SKM-1 treated with dmso at 0.1 percent for 144 hours (cell line): ENCODE measurements at regions not wholly inside any gene's neighbourhood (a gene's known extent, or its start where the extent isn't known, plus 50 kb on each side); places are given as distances from the start of the nearest gene placed in this dataset.

Experiments used
- DNase-seq: peaks from one replicate; lab custom pipeline; 2025; ENCODE audit not compliant: unreplicated experiment; lab: John Stamatoyannopoulos, UW

DNA sequence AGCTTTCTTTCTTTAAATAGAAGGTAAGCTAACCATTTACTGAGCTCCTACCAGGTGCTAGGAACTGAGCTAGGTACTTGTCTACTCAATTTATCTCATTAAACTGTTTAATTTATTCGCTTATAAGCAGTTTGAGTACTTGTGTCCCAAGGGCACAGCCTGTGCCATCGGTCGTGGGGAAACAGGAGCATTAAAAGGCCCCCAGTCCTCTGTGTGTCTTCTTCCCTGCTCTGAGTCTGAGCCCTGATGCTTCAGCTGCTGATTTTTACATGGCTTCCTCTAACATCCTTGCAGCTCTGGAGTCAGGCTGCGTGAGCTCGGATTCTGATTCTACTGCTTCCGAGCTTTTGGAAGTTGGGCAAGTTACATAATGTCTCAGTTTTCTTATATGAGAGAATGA, 239.5 kb downstream of the EDEM1 start:
- no peak for DNase-seq

DNA sequence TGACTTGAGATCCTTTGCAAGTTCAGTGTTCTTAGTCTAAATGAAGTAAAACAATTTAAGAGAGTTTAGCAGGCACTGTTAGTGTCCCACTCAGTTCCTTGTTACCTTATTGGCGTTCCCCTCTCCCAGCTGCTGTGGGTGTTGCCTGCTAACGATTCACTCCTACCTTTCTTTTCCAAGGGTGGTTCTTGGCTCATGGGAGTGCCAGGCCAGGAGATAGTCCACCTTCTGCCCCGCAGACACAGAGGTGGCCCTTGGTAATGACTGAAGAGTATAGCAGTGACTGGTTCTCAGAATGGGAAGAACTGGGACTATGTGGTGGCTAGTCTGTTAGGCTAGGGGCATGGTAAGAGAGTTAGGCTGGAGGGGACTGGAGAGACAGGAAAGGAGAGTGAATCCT, 240.4 kb downstream of the EDEM1 start:
- no peak for DNase-seq

DNA sequence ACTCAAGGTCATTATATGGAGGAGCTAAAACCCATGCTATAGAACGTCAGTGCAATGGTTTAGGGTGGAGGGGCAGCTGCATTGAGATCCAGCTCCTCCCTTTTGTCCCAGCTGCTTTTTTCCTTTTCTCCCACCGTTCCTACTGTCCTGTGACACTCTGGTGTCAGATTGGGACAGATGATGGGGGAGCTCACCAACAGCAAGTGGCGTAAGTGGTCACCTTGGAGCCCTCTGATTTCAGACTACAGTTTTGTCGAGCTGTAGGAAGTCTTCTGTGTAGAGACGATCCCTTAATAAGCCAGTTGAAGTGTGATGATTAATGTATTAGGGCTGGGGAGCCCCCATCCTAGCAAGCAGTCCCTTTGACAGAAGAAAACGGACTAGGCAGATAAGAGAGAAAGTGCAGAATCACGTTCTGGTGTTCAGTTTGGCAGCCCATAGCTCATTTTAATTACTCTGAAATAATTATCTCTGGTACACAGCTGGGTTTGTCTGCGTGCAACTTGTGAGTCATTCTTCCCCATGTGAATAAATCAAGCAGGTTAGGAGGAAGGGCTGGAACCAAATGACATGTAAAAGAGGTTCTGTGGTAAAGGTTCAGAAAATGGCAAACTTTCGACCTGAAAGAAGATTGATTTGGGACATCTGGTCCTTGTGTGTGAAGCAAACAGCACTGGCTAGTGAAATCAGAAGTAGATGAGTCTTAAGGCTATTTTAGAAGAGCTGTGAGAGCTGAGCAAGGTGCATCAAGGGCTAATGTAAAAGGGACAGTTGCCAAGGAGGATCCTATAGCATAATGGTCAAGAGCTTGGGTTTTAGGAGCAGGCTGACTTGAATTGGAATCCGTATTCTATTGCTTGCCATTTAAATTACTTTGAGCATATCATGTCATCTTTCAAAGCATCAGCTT, 241.4 kb downstream of the EDEM1 start:
- no peak for DNase-seq

GRCh38 chr3:5429517-5429890, 242.0 kb downstream of the EDEM1 start:
- no peak for DNase-seq

DNA sequence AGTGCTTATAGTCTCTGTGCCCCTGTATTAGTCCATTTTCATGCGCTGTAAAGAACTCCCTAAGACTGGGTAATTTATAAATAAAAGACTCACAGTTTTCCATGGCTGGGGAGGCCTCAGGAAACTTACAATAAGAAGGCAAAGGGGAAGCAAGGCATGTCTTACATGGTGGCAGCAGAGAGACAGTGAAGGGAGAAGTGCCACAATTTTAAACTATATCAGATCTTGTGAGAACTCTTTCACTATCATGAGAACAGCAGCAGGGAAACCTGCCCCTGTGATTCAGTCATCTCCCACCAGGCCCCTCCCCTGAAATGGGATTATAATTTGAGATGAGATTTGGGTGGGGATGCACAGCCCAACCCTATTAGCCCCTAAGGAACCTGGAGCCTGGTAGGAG, 243.2 kb downstream of the EDEM1 start:
- DNase-seq = no peak

GRCh38 chr3:5431146-5431545, 243.6 kb downstream of the EDEM1 start:
- no peak for DNase-seq

DNA sequence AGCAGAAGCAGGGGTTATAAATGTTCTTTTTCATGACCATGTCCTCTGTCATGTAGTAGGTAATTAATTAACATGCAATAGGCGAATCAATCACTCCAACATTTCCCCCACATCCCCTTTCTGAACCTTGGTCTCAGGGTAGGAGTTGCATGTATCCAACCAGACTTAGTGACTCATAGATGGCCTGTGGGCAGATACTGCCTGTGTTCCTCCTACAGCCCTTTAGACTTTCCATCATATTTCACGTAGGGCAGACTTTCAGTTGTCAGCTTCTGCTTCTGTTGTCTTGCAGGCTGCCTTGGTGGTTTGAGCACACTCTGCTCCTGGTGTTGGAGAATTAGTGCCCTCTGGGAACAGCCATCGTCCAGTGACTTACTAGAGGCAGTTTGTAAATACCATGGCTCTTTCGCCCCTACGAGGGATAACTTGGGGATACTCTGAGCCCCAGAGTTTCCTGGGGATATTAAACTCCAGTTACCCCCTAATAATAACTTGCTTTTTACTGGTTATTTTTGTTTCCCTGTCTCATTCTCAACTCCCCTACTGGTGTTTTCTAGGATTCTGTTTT, 244.4 kb downstream of the EDEM1 start:
- peak; percentile 47 for DNase-seq

DNA sequence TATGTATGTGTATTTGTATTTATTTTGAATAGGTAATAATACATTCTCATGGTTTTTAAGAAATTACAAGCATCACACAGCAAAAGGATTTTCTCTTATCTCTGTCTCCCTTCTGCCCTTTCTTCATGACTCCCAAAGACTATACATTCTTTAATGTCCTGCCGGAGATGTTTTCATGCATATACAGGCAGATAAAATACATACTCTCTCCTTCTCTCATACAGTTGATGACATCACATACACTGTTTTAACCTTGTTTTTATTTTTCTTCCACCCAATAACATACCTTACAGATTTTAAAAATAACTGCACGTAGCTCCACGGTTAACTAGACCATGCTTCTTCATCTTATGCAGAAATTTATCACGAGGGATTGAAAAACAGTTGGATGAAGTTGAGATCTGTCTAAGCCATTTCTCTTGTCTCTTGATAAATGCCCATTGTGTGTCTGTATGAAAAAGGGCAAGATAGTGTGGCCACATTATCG, 249.8 kb downstream of the EDEM1 start:
- DNase-seq = no peak

DNA sequence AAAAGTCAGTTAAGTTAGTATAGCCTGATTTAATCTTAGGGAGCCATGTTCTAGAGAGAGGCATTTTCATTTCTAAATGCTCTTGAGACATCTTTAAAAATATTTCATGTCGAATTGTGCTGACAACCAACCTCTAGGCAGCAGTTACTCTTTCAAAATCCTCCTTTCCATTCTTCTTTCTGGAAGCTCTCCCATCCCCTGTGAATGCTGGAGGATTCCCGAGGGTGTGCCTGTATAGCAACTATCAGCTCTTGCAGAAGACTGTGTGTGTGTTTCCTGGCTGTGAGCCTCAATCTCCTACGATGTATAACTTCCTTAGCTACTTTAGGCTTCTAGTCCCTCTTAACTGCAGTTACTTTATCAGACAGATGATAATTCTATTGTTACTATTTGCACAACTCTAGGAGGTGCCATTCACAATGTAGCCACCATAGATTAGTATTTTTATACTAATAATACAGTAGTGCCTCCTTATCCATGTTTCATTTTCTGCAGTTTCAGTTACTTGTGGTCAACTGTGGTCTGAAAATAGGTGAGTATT, 250.3 kb downstream of the EDEM1 start:
- no peak for DNase-seq

DNA sequence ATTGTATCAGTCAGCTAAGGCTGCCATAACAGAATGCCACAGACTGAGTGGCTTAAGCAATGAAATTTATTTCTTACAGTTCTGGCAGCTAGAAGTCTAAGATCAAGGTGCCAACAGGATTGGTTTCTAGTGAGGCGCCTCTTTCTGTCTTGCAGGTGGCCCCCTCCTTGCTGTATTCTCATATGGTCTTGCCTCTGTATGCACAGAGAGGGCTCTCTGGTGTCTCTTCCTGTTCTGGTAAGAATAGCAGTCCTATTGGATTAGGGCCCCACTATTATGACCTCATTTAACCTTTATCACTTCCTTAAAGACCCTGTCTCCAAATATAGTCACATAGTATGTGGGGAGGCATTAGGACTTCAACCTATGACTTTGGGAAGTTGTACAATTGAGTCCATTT, 253.9 kb downstream of the EDEM1 start:
- no peak for DNase-seq

DNA sequence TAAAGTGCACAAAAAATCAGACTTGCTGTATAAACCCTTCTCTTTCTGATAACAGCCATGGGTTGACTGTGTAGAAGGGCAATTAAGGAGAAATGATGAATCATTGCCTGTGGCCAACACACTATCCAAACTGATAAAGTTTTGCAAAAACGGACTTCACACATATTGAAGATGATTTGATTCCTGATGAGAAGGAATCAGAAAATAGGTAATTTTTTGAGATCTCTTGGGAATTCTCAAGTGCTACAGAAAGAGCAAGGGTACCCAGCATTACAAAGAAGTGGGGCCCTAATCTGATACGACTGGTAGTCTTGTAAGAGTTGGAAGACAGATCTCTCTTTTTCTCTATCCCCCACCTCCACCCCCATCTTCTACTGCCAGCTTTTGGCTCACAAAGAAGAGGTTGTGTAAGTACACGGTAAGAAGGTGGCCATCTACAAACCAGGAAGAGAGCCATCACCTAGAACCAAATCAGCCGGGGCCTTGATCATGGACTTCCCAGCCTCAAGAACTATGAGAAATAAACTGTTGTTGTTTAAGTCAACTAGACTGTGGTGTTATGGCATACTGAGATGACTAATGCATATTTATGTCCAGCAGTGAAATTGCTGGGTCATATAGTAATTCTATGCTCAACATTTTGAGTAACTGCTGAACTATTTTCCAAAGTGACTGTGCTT, 254.7 kb downstream of the EDEM1 start:
- DNase-seq = no peak

DNA sequence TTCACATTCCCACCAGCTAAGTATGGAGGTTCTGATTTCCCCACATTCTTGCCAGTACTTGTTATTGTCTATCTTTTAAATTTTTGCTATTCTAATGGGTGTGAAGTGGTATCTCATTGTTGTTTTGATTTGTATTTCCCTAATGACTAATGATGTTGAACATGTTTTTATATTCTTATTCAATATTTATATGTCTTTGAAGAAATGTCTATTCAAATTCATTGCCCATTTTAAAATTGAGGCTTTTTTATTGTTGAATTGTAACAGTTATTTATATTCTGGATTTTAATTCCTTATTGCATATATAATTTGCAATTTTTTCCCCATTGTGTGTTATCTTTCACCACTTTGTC, 255.3 kb downstream of the EDEM1 start:
- no peak for DNase-seq

- DNase-seq = no peak
Measured at GRCh38 chr3:5444253-5444652, 256.7 kb downstream of the EDEM1 start.

DNA sequence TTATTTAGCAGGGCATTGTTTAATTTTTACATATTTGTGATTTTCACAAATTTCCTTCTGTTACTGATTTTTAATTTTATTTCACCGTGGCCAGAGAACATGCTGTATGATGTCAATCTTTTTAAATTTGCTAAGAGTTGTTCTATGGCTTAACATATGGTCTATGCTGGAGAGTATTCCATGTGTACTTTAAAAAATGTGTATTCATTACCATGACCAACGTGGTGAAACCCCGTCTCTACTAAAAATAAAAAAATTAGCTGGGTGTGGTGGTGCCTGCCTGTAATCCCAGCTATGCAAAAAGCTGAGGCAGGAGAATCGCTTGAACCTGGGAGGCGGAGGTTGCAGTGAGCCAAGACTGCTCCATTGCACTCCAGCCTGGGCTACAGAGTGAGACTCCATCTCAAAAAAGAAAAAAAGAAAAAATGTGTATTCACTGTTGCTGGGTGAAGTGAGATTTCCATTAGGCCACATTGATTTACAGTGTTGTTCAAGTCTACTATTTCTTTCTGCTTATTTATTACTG, 258.2 kb downstream of the EDEM1 start:
- DNase-seq = no peak

GRCh38 chr3:5448246-5448645, 260.7 kb downstream of the EDEM1 start:
- no peak for DNase-seq

- no peak for DNase-seq
Measured at GRCh38 chr3:5448816-5449215, 261.3 kb downstream of the EDEM1 start.

GRCh38 chr3:5456199-5456598, 268.7 kb downstream of the EDEM1 start:
- no peak for DNase-seq

GRCh38 chr3:5458526-5458925, 271.0 kb downstream of the EDEM1 start:
- no peak for DNase-seq

DNA sequence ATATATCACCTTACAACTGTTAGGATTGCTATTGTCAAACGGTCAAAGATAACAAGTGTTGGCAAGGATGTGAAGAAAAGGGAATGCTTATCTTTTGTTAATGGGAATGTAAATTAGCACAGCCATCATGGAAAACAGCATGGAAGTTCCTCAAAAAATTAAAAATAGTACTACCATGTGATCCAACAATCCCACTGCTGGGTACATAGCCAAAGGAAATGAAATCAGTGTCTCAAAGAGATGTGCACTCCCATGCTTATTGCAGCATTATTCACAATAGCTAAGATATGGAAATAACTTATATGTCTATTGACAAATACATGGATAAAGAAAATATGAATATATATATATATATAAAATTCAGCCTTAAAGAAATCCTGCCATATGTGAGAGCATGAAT, 274.6 kb downstream of the EDEM1 start:
- no peak for DNase-seq

DNA sequence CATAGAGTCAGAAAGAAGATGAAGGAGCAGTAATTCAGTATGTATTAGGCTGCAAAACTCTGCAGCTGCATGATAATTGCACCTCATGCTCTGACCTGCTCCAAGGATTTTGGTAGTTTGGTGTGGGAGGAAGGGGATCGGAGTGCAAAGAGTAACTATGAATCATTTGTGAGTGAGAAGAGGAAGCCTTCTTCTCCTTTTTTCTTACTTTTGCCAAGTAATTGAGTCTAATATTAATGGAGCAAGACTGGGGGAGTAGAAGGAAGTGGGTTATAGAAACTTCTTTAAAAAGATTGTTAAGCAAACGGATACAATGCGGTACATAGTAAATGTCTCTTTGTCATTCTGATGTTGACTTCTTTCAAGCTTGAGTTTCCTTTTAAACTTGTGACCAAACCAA, 276.5 kb downstream of the EDEM1 start:
- DNase-seq = peak; percentile 85

- DNase-seq = peak; percentile 38
Measured at GRCh38 chr3:5464649-5465048, 277.1 kb downstream of the EDEM1 start.

DNA sequence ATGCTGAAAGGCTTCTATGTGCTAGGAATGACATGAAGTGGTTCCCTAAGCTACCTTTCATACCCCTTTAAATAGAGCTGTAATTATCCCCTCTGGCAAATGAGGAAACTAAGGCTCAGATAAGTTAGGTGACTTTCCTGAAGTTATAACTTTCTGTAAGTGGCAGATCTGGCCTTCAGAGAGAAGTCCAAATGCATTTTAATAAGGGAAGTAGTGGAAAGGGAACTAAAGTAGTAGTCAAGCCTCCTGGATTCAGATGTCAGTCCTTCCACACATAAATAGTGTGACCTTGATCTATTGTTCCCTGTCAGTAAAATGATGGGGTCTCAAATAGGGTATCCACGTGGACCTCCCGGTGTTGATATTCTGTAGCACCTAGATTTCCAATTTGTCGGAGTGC, 277.7 kb downstream of the EDEM1 start:
- DNase-seq = peak; percentile 37
